Liver (tissue), 8 donors: ENCODE measurements at regions not wholly inside any gene's neighbourhood (a gene's known extent, or its start where the extent isn't known, plus 50 kb on each side); places are given as distances from the start of the nearest gene placed in this dataset.

Experiments used
- DNase-seq: peaks from one replicate; pipeline ENCODE4 v3.0.0-alpha.2; 2017; ENCODE audit warnings: low spot score
- H3K27ac ChIP-seq, 2 donors: one replicate each; pipeline ENCODE4 v1.7.0; 2013; ENCODE audit warnings: inconsistent platforms in 2 of 2, low read length in 2 of 2, control low read depth in 1 of 2, low read depth in 1 of 2, mild to moderate bottlenecking in 1 of 2
- H3K27me3 ChIP-seq, 4 donors: one replicate each; pipeline versions ENCODE4 v1.6.1 to v1.7.0; 2013; ENCODE audit warnings: low read length in 3 of 4, inconsistent platforms in 1 of 4, mild to moderate bottlenecking in 1 of 4, moderate library complexity in 1 of 4; ENCODE audit not compliant: control insufficient read depth in 4 of 4, insufficient read depth in 4 of 4
- H3K36me3 ChIP-seq, 4 donors: one replicate each; pipeline versions ENCODE4 v1.6.1 to v1.7.0; 2013; ENCODE audit warnings: low read length in 3 of 4, mild to moderate bottlenecking in 3 of 4, low read depth in 1 of 4, moderate library complexity in 1 of 4; ENCODE audit not compliant: control insufficient read depth in 4 of 4, insufficient read depth in 3 of 4
- H3K4me1 ChIP-seq, 4 donors: one replicate each; pipeline versions ENCODE4 v1.6.1 to v1.7.0; 2013; ENCODE audit warnings: low read length in 3 of 4, mild to moderate bottlenecking in 3 of 4, moderate library complexity in 1 of 4; ENCODE audit not compliant: control insufficient read depth in 4 of 4, insufficient read depth in 4 of 4
- H3K4me3 ChIP-seq, 3 donors: one replicate each; pipeline versions ENCODE4 v1.6.1 to v1.7.0; 2013; ENCODE audit warnings: low read length in 3 of 3, control low read depth in 1 of 3, low read depth in 1 of 3, mild to moderate bottlenecking in 1 of 3
- H3K9ac ChIP-seq, 2 donors: one replicate each; pipeline ENCODE4 v1.7.0; 2013; ENCODE audit warnings: low read length in 2 of 2, mild to moderate bottlenecking in 2 of 2, moderate library complexity in 2 of 2, control low read depth in 1 of 2, low read depth in 1 of 2
- H3K9me3 ChIP-seq, 4 donors: one replicate each; pipeline versions ENCODE4 v1.6.1 to v1.7.0; 2013; ENCODE audit warnings: low read length in 3 of 4; ENCODE audit not compliant: control insufficient read depth in 4 of 4
- ATF3 ChIP-seq: IDR thresholded peaks from 2 replicates; pipeline ENCODE4 v1.6.1; 2016; ENCODE audit warnings: antibody characterized with exemption
- CTCF ChIP-seq: fragments of 150-350 bp; IDR thresholded peaks from 2 replicates; pipeline ENCODE4 v1.5.1; 2017; ENCODE audit warnings: improper control_type of control experiment, low read depth, low read length; ENCODE audit not compliant: missing input control
- EGR1 ChIP-seq, 2 donors: IDR thresholded peaks; 2 replicates each; pipeline ENCODE4 v1.6.1; 2016 to 2018; ENCODE audit warnings: antibody characterized with exemption in 2 of 2, low read depth in 2 of 2
- FOXA1 ChIP-seq: IDR thresholded peaks from 2 replicates; pipeline ENCODE4 v1.6.1; 2016; ENCODE audit warnings: antibody characterized with exemption
- GABPA ChIP-seq, 2 donors: IDR thresholded peaks in 1 of 2; conservative IDR thresholded peaks in 1 of 2; 2 replicates each; pipeline ENCODE4 v1.6.1; 2016; ENCODE audit warnings: antibody characterized with exemption in 2 of 2, mild to moderate bottlenecking in 1 of 2, moderate library complexity in 1 of 2
- HNF4G ChIP-seq: IDR thresholded peaks from 2 replicates; pipeline ENCODE4 v1.6.1; 2016; ENCODE audit warnings: antibody characterized with exemption
- JUND ChIP-seq, 2 donors: IDR thresholded peaks; 2 replicates each; pipeline ENCODE4 v1.6.1; 2016; ENCODE audit warnings: antibody characterized with exemption in 2 of 2
- MAX ChIP-seq: IDR thresholded peaks from 2 replicates; pipeline ENCODE4 v1.6.1; 2016; ENCODE audit warnings: antibody characterized with exemption
- NR2F2 ChIP-seq: IDR thresholded peaks from 2 replicates; pipeline ENCODE4 v1.6.1; 2016; ENCODE audit warnings: antibody characterized with exemption
- RAD21 ChIP-seq, 2 donors: IDR thresholded peaks; 2 replicates each; pipeline ENCODE4 v1.6.1; 2016; ENCODE audit warnings: antibody characterized with exemption in 2 of 2, mild to moderate bottlenecking in 2 of 2
- RXRA ChIP-seq, 2 donors: IDR thresholded peaks; 2 replicates each; pipeline ENCODE4 v1.6.1; 2017 to 2018; ENCODE audit warnings: antibody characterized with exemption in 2 of 2, mild to moderate bottlenecking in 1 of 2
- SP1 ChIP-seq: IDR thresholded peaks from 2 replicates; pipeline ENCODE4 v1.6.1; 2018; ENCODE audit warnings: antibody characterized with exemption, mild to moderate bottlenecking
- TAF1 ChIP-seq: conservative IDR thresholded peaks from 2 replicates; pipeline ENCODE4 v1.6.1; 2016; ENCODE audit warnings: antibody characterized with exemption, mild to moderate bottlenecking
- YY1 ChIP-seq: IDR thresholded peaks from 2 replicates; pipeline ENCODE4 v1.6.1; 2016; ENCODE audit warnings: antibody characterized with exemption, mild to moderate bottlenecking
- ZBTB33 ChIP-seq: IDR thresholded peaks from 2 replicates; pipeline ENCODE4 v1.6.1; 2016; ENCODE audit warnings: antibody characterized with exemption
- WGBS: extraction: QIAGEN DNeasy Blood & Tissue Kit; methylation state at CpG from one replicate; pipeline ENCODE4 v1.1.7; 2013; 5-methylcytosine and 5-hydroxymethylcytosine counted together
- donor health status: healthy.
- donor health status: healthy.
- donor health status: healthy.
- donor health status: healthy.
- donor health status: healthy.

GRCh38 chr7:20013536-20013935 lies 203.6 kb downstream of the MACC1 start:
- no peak for TF ChIP-seq GABPA (IDR thresholded peaks at IDR 0.05 in 1 of 2, conservative IDR thresholded peaks at IDR 0.05 in 1 of 2)
- TF ChIP-seq RXRA (IDR thresholded peaks at IDR 0.05) = no peak
- TF ChIP-seq EGR1 (IDR thresholded peaks at IDR 0.05; ENCODE audit: low read depth in 2 of 2) = no peak
- no peak for TF ChIP-seq CTCF
- no peak for TF ChIP-seq HNF4G
- TF ChIP-seq ZBTB33 = no peak
- TF ChIP-seq YY1 = no peak
- TF ChIP-seq FOXA1 = no peak
- TF ChIP-seq SP1 = no peak
- no peak for TF ChIP-seq ATF3
- TF ChIP-seq RAD21 (IDR thresholded peaks at IDR 0.05) = no peak
- H3K9ac ChIP-seq = no peak overlapping the region
- H3K4me3 ChIP-seq = no peak overlapping the region
- H3K27me3 ChIP-seq = no peaks in the 10 kb centered on the region
- no peaks in the 10 kb centered on the region for H3K36me3 ChIP-seq
- H3K9me3 ChIP-seq = no peaks in the 10 kb centered on the region
- H3K4me1 ChIP-seq = no peaks in the 10 kb centered on the region
- WGBS = 63% methylated on average over 6 of the region's 6 CpGs
- H3K27ac ChIP-seq = no peak overlapping the region
- no peak for DNase-seq

GRCh38 chr7:20012100-20012499 lies 205.1 kb downstream of the MACC1 start:
- DNase-seq = no peak
- Histone ChIP-seq H3K9ac (no peak overlapping the region), H3K9me3 (no peaks in the 10 kb centered on the region), H3K4me1 (no peaks in the 10 kb centered on the region), H3K27me3 (no peaks in the 10 kb centered on the region), H3K4me3 (no peak overlapping the region), H3K27ac (no peak overlapping the region), H3K36me3 (no peaks in the 10 kb centered on the region)
- 76% methylated on average over 2 of the region's 2 CpGs for WGBS
- TF ChIP-seq TAF1 = no peak
- no peak for TF ChIP-seq EGR1 (IDR thresholded peaks at IDR 0.05; ENCODE audit: low read depth in 2 of 2)
- TF ChIP-seq FOXA1 = no peak
- TF ChIP-seq ZBTB33 = no peak
- no peak for TF ChIP-seq CTCF
- TF ChIP-seq MAX = no peak
- no peak for TF ChIP-seq NR2F2
- TF ChIP-seq JUND (IDR thresholded peaks at IDR 0.05) = no peak
- no peak for TF ChIP-seq GABPA (IDR thresholded peaks at IDR 0.05 in 1 of 2, conservative IDR thresholded peaks at IDR 0.05 in 1 of 2)
- TF ChIP-seq RXRA (IDR thresholded peaks at IDR 0.05) = no peak
- TF ChIP-seq RAD21 (IDR thresholded peaks at IDR 0.05) = no peak
